GM12878 (cell line): ENCODE measurements at regions not wholly inside any gene's neighbourhood (a gene's known extent, or its start where the extent isn't known, plus 50 kb on each side); places are given as distances from the start of the nearest gene placed in this dataset.

Source experiments
- ATAC-seq: fragments of 200-7000 bp; cut with Tn5 transposase; 3 replicates; pipeline ENCODE4 v1.9.1; 2020; ENCODE audit warnings: mild to moderate bottlenecking, moderate library complexity
- BruUV-seq: library from RNA; stranded (reverse); fragments of 400-500 nt; replicated peaks from 2 replicates; lab custom pipeline; 2021; lab: Mats Ljungman, UMichigan
- CTCF ChIA-PET: fragments of 300-600 bp; sonication (Branson Sonifier 250); formaldehyde crosslinking; extraction: SDS; loops from one replicate; lab custom pipeline; 2021; ENCODE audit warnings: inconsistent platforms; lab: Yijun Ruan, JAX
- POLR2A ChIA-PET: fragments of 350-600 bp; formaldehyde crosslinking; extraction: SDS; loops from one replicate; lab custom pipeline; 2021; ENCODE audit warnings: inconsistent platforms; lab: Charles Lee
- RAD21 ChIA-PET: fragments of 300-600 bp; sonication (Branson Sonifier 250); formaldehyde crosslinking; loops from one replicate; lab custom pipeline; 2023; ENCODE audit warnings: antibody characterized with exemption; ENCODE audit not compliant: unreplicated experiment; lab: Charles Lee
- SMC1A ChIA-PET: fragments of 300-600 bp; sonication (Branson Sonifier 250); formaldehyde crosslinking; loops from one replicate; lab custom pipeline; 2023; ENCODE audit not compliant: unreplicated experiment, uncharacterized antibody; lab: Charles Lee
- DNase-seq: peaks from one replicate; pipeline ENCODE4 v3.0.0-alpha.2; 2011; ENCODE audit warnings: low read depth, low spot score
- FAIRE-seq: peaks from 3 replicates; lab custom pipeline; 2011; peaks lifted over from hg19 to GRCh38; lab: Jason Lieb, UNC
- H2AFZ ChIP-seq: 2 replicates; pipeline ENCODE4 v1.6.0; 2011; ENCODE audit warnings: low read depth, low read length, control low read depth; ENCODE audit not compliant: control insufficient read depth
- H3K27ac ChIP-seq: 2 replicates; pipeline ENCODE4 v1.5.1; 2011; ENCODE audit warnings: control low read depth; ENCODE audit not compliant: control insufficient read depth, insufficient read depth
- H3K27me3 ChIP-seq, 2 experiments: replicated peaks in 1 of 2; 2 replicates each; pipeline versions ENCODE4 v1.6.0 to v1.6.1; 2011; ENCODE audit warnings: low read length in 1 of 2; ENCODE audit not compliant: control insufficient read depth in 2 of 2, insufficient read depth in 2 of 2
- H3K36me3 ChIP-seq, 2 experiments: 2 replicates each; pipeline ENCODE4 v1.5.1; 2011; ENCODE audit warnings: low read length in 1 of 2; ENCODE audit not compliant: control insufficient read depth in 2 of 2, insufficient read depth in 2 of 2
- H3K4me1 ChIP-seq: 2 replicates; pipeline ENCODE4 v1.6.1; 2011; ENCODE audit warnings: mild to moderate bottlenecking, low read length, moderate library complexity, mixed read lengths; ENCODE audit not compliant: control insufficient read depth, insufficient read depth
- H3K4me2 ChIP-seq: 2 replicates; pipeline ENCODE4 v1.6.0; 2011; ENCODE audit warnings: control low read depth; ENCODE audit not compliant: control insufficient read depth, insufficient read depth
- H3K4me3 ChIP-seq: fragments of 200-600 bp; sonication (generic); 2 replicates; pipeline ENCODE4 v1.5.1; 2016
- H3K79me2 ChIP-seq: 2 replicates; pipeline ENCODE4 v1.6.0; 2011; ENCODE audit warnings: low read length; ENCODE audit not compliant: control insufficient read depth, insufficient read depth
- H3K9ac ChIP-seq: 2 replicates; pipeline ENCODE4 v1.8.0; 2011; ENCODE audit warnings: low read length, control low read depth, mixed read lengths; ENCODE audit not compliant: control insufficient read depth, insufficient read depth
- H3K9me3 ChIP-seq: replicated peaks from 3 replicates; pipeline ENCODE4 v1.5.1; 2011; ENCODE audit warnings: mild to moderate bottlenecking, low read length; ENCODE audit not compliant: control insufficient read depth, insufficient read depth
- H4K20me1 ChIP-seq: 2 replicates; pipeline ENCODE4 v1.6.0; 2011; ENCODE audit not compliant: control insufficient read depth, insufficient read depth
- BRCA1 ChIP-seq: IDR thresholded peaks from 2 replicates; pipeline ENCODE4 v1.6.1; 2011; ENCODE audit warnings: low read depth, low read length, improper control_type of control experiment
- E2F4 ChIP-seq: IDR thresholded peaks from 2 replicates; pipeline ENCODE4 v1.6.1; 2012; ENCODE audit warnings: low read depth, low read length, improper control_type of control experiment
- EED ChIP-seq: sonication (generic); IDR thresholded peaks from 2 replicates; pipeline ENCODE4 v1.6.1; 2016; ENCODE audit warnings: antibody characterized with exemption, low read depth
- HCFC1 ChIP-seq: fragments of 150-350 bp; IDR thresholded peaks from 2 replicates; pipeline ENCODE4 v1.6.1; 2014; ENCODE audit warnings: low read length
- IRF4 ChIP-seq: IDR thresholded peaks from 2 replicates; pipeline ENCODE4 v1.6.1; 2011; ENCODE audit warnings: low read depth, low read length
- KDM1A ChIP-seq: fragments of 200-600 bp; sonication (generic); IDR thresholded peaks from 2 replicates; pipeline ENCODE4 v1.6.1; 2016; ENCODE audit warnings: borderline replicate concordance
- NR2C2 ChIP-seq: IDR thresholded peaks from 2 replicates; pipeline ENCODE4 v1.6.1; 2011; ENCODE audit warnings: borderline replicate concordance, low read depth; ENCODE audit not compliant: control insufficient read depth, insufficient read length
- PML ChIP-seq: IDR thresholded peaks from 2 replicates; pipeline ENCODE4 v1.6.1; 2012; ENCODE audit warnings: low read length, inconsistent platforms
- POLR2AphosphoS5 ChIP-seq: IDR thresholded peaks from 2 replicates; pipeline ENCODE4 v1.6.1; 2011; ENCODE audit warnings: mild to moderate bottlenecking, low read length, inconsistent platforms
- POU2F2 ChIP-seq: IDR thresholded peaks from 3 replicates; pipeline ENCODE4 v1.6.1; 2011; ENCODE audit warnings: low read depth, mild to moderate bottlenecking, low read length, borderline replicate concordance
- PRDM15 ChIP-seq: fragments of 450-650 bp; formaldehyde crosslinking; IDR thresholded peaks from 2 replicates; pipeline ENCODE4 v1.4.0; 2020; ENCODE audit warnings: mild to moderate bottlenecking, moderate library complexity
- RAD51 ChIP-seq: fragments of 450-650 bp; IDR thresholded peaks from 2 replicates; pipeline ENCODE4 v1.6.1; 2016; ENCODE audit warnings: moderate library complexity, mild to moderate bottlenecking, inconsistent platforms
- SMC3 ChIP-seq: IDR thresholded peaks from 2 replicates; pipeline ENCODE4 v1.6.1; 2011; ENCODE audit warnings: low read length, improper control_type of control experiment, borderline replicate concordance
- TAF1 ChIP-seq: IDR thresholded peaks from 2 replicates; pipeline ENCODE4 v1.6.1; 2011; ENCODE audit warnings: mild to moderate bottlenecking, low read depth, low read length, borderline replicate concordance
- ZNF207 ChIP-seq: fragments of 450-650 bp; IDR thresholded peaks from 2 replicates; pipeline ENCODE4 v1.6.1; 2014; ENCODE audit warnings: antibody characterized with exemption, mild to moderate bottlenecking, borderline replicate concordance
- WGBS: methylation state at CpG from one replicate; pipeline ENCODE4 v1.1.6; 2016; ENCODE audit warnings: low lambda C conversion rate; ENCODE audit not compliant: insufficient replicate concordance, insufficient coverage; ENCODE audit errors: missing lambda C conversion rate; 5-methylcytosine and 5-hydroxymethylcytosine counted together
- in situ Hi-C: fragments of 300-500 bp; cut with MboI; formaldehyde crosslinking; loops from 9 replicates; pipeline ENCODE4 v1.14.3; 2018; ENCODE audit warnings: mixed read lengths
- intact Hi-C: fragments of 100-400 bp; cut with micrococcal nuclease; formaldehyde crosslinking; loops from one replicate; pipeline ENCODE4 v1.14.2; 2022; ENCODE audit not compliant: unreplicated experiment

GRCh38 chr3:72475258-72476138 lies 372.7 kb downstream of the SHQ1 start:
- ChIA-PET POLR2A (interaction anchor here (0.5 kb wide), 1 partner anchor 483 kb away, joined by 7 read pairs; no protein-coding TSS in a partner anchor), SMC1A (interaction anchor here (0.6 to 1.3 kb wide), 5 partner anchors 11 to 332 kb away, joined by 3 read pairs; no protein-coding TSS in a partner anchor), CTCF (no interaction called here), RAD21 (interaction anchor here (1.0 to 1.7 kb wide), 3 partner anchors 12 to 347 kb away, joined by 3 to 5 read pairs (median 3); no protein-coding TSS in a partner anchor)
- TF ChIP-seq KDM1A (no peak), SMC3 (no peak), HCFC1 (no peak), E2F4 (no peak), PML (no peak), NR2C2 (no peak), RAD51 (no peak), POU2F2 (no peak), EED (no peak), PRDM15 (no peak), IRF4 (no peak), BRCA1 (no peak), POLR2AphosphoS5 (no peak), TAF1 (no peak), ZNF207 (no peak)
- Histone ChIP-seq H3K27me3 (no peaks in the 10 kb centered on the region), H3K9me3 (no peaks in the 10 kb centered on the region; the same call in 2 of the 3 replicates), H3K4me2 (no peak overlapping the region), H3K27ac (peak overlapping the region; percentile 27; the same call in 1 of the 2 replicates), H4K20me1 (no peaks in the 10 kb centered on the region), H3K4me3 (no peak overlapping the region), H3K9ac (no peak overlapping the region), H3K4me1 (peaks cover 23% of the 10 kb centered on the region), H3K79me2 (no peaks in the 10 kb centered on the region), H3K36me3 (no peaks in the 10 kb centered on the region), H2AFZ (no peak overlapping the region; the same call in 1 of the 2 replicates)
- DNase-seq: no peak
- in situ Hi-C loops (no loop called here), intact Hi-C loops (no loop called here)
- no TSS peak for BruUV-seq
- 62% methylated on average over 8 of the region's 8 CpGs for WGBS
- FAIRE-seq: no peak
- ATAC-seq: peak; percentile 40
